PC-3 (cell line): ENCODE measurements at regions not wholly inside any gene's neighbourhood (a gene's known extent, or its start where the extent isn't known, plus 50 kb on each side); places are given as distances from the start of the nearest gene placed in this dataset.

Source experiments
- ATAC-seq: fragments of 200-7000 bp; cut with Tn5 transposase; 2 replicates; pipeline ENCODE4 v1.9.1; 2020; ENCODE audit warnings: mild to moderate bottlenecking, moderate library complexity
- BruUV-seq: library from RNA; stranded (reverse); fragments of 400-500 nt; replicated peaks from 2 replicates; lab custom pipeline; 2021; lab: Mats Ljungman, UMichigan
- CTCF ChIA-PET: fragments of 300-600 bp; sonication (Branson Sonifier 250); formaldehyde crosslinking; loops from one replicate; lab custom pipeline; 2022; ENCODE audit warnings: antibody characterized with exemption; lab: Charles Lee
- POLR2A ChIA-PET: fragments of 300-600 bp; sonication (Branson Sonifier 250); formaldehyde crosslinking; loops from one replicate; lab custom pipeline; 2022; ENCODE audit warnings: antibody characterized with exemption; ENCODE audit not compliant: unreplicated experiment; lab: Charles Lee
- DNase-seq: peaks from one replicate; pipeline ENCODE4 v3.0.0-alpha.2; 2015
- H2AFZ ChIP-seq: fragments of 300-600 bp; sonication (generic); 2 replicates; pipeline ENCODE4 v1.6.0; 2016; ENCODE audit warnings: antibody characterized with exemption, low read length
- H3F3A ChIP-seq: fragments of 300-600 bp; sonication (generic); one replicate; pipeline ENCODE4 v1.6.0; 2017; ENCODE audit warnings: antibody characterized with exemption, low read length, control low read depth, mild to moderate bottlenecking; ENCODE audit not compliant: unreplicated experiment
- H3K27ac ChIP-seq: fragments of 300-600 bp; sonication (generic); 2 replicates; pipeline ENCODE4 v1.5.1; 2016; ENCODE audit warnings: mild to moderate bottlenecking, low read length
- H3K27me3 ChIP-seq: fragments of 300-600 bp; sonication (generic); 2 replicates; pipeline ENCODE4 v1.6.1; 2016; ENCODE audit warnings: low read length, mixed read lengths
- H3K36me3 ChIP-seq: fragments of 300-600 bp; sonication (generic); 2 replicates; pipeline ENCODE4 v1.6.1; 2016; ENCODE audit warnings: low read depth, mixed run types, low read length, mixed read lengths
- H3K4me1 ChIP-seq: fragments of 300-600 bp; sonication (generic); 2 replicates; pipeline ENCODE4 v1.5.1; 2016; ENCODE audit warnings: low read length; ENCODE audit not compliant: insufficient read depth
- H3K4me2 ChIP-seq: fragments of 300-600 bp; sonication (generic); 2 replicates; pipeline ENCODE4 v1.6.0; 2016; ENCODE audit warnings: low read length
- H3K4me3 ChIP-seq: fragments of 300-600 bp; sonication (generic); 2 replicates; pipeline ENCODE4 v1.5.1; 2016; ENCODE audit warnings: mild to moderate bottlenecking, low read length, mixed read lengths
- H3K79me2 ChIP-seq: fragments of 300-600 bp; sonication (generic); 2 replicates; pipeline ENCODE4 v1.6.1; 2017; ENCODE audit warnings: low read length, mixed read lengths
- H3K9ac ChIP-seq: fragments of 300-600 bp; sonication (generic); 2 replicates; pipeline ENCODE4 v1.6.0; 2016; ENCODE audit warnings: mild to moderate bottlenecking, low read length
- H3K9me2 ChIP-seq: fragments of 300-600 bp; sonication (generic); replicated peaks from 2 replicates; pipeline ENCODE4 v1.6.1; 2016; ENCODE audit warnings: mixed run types, low read length, mixed read lengths
- H3K9me3 ChIP-seq: fragments of 300-600 bp; sonication (generic); 2 replicates; pipeline ENCODE4 v1.6.1; 2016; ENCODE audit warnings: low read length, mixed read lengths
- H4K20me1 ChIP-seq: fragments of 300-600 bp; sonication (generic); 2 replicates; pipeline ENCODE4 v1.6.1; 2016; ENCODE audit warnings: low read length, mixed read lengths
- EZH2 ChIP-seq: fragments of 300-600 bp; sonication (generic); IDR thresholded peaks from one replicate; pipeline ENCODE4 v1.6.1; 2017; ENCODE audit warnings: antibody characterized with exemption, mild to moderate bottlenecking, low read length; ENCODE audit not compliant: unreplicated experiment
- EZH2phosphoT487 ChIP-seq: fragments of 300-600 bp; sonication (generic); IDR thresholded peaks from 2 replicates; pipeline ENCODE4 v1.6.1; 2018; ENCODE audit warnings: mild to moderate bottlenecking, antibody characterized with exemption, low read length, borderline replicate concordance
- intact Hi-C: fragments of 100-400 bp; cut with micrococcal nuclease; formaldehyde crosslinking; loops from 2 replicates; pipeline ENCODE4 v1.9.0; 2023
- TF ChIP-seq, protein P1 (sequence below): fragments of 300-600 bp; sonication (generic); conservative IDR thresholded peaks from 2 replicates; pipeline ENCODE4 v1.5.1; 2017; ENCODE audit warnings: antibody characterized with exemption, low read depth, mild to moderate bottlenecking, low read length

DNA sequence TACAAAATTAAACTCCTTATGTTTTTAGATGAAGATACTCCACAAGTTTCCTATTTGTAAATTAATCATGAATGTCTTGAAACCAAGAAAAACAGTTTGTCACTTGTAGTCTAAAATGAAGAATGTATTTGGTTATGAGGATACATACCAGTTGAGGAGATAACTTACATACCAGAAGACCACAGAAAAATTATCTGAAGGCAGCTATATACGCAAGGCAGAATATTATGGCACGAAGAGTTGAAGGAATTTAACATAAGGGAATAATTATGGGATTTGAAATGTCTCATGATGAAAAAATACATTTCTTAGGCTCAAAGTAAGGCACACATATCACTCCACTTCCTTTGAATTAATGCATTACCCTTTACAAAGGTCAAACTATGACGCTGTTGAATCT is 73.3 kb downstream of the IFI44 start:
- no peak for DNase-seq
- Histone ChIP-seq H3K9me2 (no peaks in the 10 kb centered on the region), H3F3A (no peaks in the 10 kb centered on the region), H4K20me1 (no peaks in the 10 kb centered on the region), H3K4me1 (no peaks in the 10 kb centered on the region), H2AFZ (no peak overlapping the region), H3K79me2 (no peaks in the 10 kb centered on the region), H3K36me3 (no peaks in the 10 kb centered on the region), H3K9ac (no peak overlapping the region), H3K27me3 (no peaks in the 10 kb centered on the region), H3K27ac (no peak overlapping the region), H3K4me3 (no peak overlapping the region), H3K9me3 (no peaks in the 10 kb centered on the region), H3K4me2 (no peak overlapping the region)
- CTCF ChIA-PET: no interaction called here
- no TSS peak for BruUV-seq
- no peak for TF ChIP-seq EZH2
- TF ChIP-seq, protein P1, sequence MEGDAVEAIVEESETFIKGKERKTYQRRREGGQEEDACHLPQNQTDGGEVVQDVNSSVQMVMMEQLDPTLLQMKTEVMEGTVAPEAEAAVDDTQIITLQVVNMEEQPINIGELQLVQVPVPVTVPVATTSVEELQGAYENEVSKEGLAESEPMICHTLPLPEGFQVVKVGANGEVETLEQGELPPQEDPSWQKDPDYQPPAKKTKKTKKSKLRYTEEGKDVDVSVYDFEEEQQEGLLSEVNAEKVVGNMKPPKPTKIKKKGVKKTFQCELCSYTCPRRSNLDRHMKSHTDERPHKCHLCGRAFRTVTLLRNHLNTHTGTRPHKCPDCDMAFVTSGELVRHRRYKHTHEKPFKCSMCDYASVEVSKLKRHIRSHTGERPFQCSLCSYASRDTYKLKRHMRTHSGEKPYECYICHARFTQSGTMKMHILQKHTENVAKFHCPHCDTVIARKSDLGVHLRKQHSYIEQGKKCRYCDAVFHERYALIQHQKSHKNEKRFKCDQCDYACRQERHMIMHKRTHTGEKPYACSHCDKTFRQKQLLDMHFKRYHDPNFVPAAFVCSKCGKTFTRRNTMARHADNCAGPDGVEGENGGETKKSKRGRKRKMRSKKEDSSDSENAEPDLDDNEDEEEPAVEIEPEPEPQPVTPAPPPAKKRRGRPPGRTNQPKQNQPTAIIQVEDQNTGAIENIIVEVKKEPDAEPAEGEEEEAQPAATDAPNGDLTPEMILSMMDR: no peak
- TF ChIP-seq EZH2phosphoT487: no peak
- intact Hi-C loops: no loop called here
- no peak for ATAC-seq
- POLR2A ChIA-PET: no interaction called here

DNA sequence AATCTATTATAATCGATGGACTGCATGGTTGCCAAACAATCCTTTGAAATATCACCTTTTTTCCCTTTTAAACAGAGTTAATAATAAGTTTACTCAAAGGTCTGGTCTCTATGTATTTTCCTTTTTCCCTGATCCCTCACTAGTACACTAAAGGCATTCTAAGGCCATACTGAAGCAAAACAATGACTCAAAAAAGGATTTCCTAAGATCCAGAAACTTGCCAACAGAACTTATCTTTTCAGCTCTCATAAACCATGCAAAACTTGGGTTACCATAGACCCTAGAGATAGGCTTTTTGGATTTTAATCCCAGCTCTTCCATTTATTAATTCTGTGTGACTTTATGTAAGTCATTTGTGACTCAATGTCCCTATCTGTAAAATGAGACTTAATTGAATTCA is 77.1 kb downstream of the IFI44 start:
- no peaks in the 10 kb centered on the region for H3K79me2 ChIP-seq
- H3F3A ChIP-seq: no peaks in the 10 kb centered on the region
- no peaks in the 10 kb centered on the region for H3K4me1 ChIP-seq
- no peak overlapping the region for H3K4me2 ChIP-seq
- H4K20me1 ChIP-seq: no peaks in the 10 kb centered on the region
- no peak overlapping the region for H3K27ac ChIP-seq
- BruUV-seq: no TSS peak
- H3K9me2 ChIP-seq: no peaks in the 10 kb centered on the region
- ChIA-PET POLR2A (no interaction called here), CTCF (interaction anchor here (0.7 kb wide), 1 partner anchor 1478 kb away, joined by 3 read pairs; no protein-coding TSS in a partner anchor)
- H3K9me3 ChIP-seq: no peaks in the 10 kb centered on the region
- H2AFZ ChIP-seq: no peak overlapping the region
- H3K9ac ChIP-seq: no peak overlapping the region
- H3K4me3 ChIP-seq: no peak overlapping the region
- intact Hi-C loops: no loop called here
- DNase-seq (no peak), ATAC-seq (no peak)
- H3K36me3 ChIP-seq: no peaks in the 10 kb centered on the region
- TF ChIP-seq EZH2: no peak
- no peak for TF ChIP-seq EZH2phosphoT487
- TF ChIP-seq, protein P1: no peak
- no peaks in the 10 kb centered on the region for H3K27me3 ChIP-seq

DNA sequence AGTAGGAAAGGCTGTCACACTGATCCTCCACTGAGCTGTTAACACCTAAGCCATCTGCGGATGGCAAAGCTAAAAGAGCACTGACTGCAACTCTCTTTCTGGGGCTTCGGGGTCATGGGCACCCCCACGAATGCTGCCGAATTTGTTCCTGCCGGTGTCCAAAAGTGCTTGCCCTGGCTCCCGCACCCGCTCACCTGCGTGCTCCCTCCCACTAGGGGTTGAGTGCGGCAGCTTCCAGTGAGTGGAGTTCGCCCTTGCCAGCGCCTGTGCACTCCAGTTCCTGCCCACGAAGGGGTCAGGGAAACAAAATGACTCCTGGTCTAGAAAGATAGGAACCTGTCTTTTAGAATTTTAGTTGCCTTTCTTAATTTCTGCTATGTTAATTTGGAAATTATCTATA is 78.7 kb downstream of the IFI44 start:
- Histone ChIP-seq H3F3A (no peaks in the 10 kb centered on the region), H2AFZ (no peak overlapping the region), H3K79me2 (no peaks in the 10 kb centered on the region), H3K36me3 (no peaks in the 10 kb centered on the region), H3K9me3 (no peaks in the 10 kb centered on the region), H3K27me3 (no peaks in the 10 kb centered on the region), H4K20me1 (no peaks in the 10 kb centered on the region), H3K9me2 (no peaks in the 10 kb centered on the region), H3K4me2 (no peak overlapping the region), H3K4me3 (no peak overlapping the region), H3K4me1 (no peaks in the 10 kb centered on the region), H3K9ac (no peak overlapping the region), H3K27ac (no peak overlapping the region)
- ATAC-seq (no peak), DNase-seq (no peak)
- ChIA-PET CTCF (no interaction called here), POLR2A (no interaction called here)
- no peak for TF ChIP-seq EZH2phosphoT487
- TF ChIP-seq, protein P1: no peak
- TF ChIP-seq EZH2: no peak
- BruUV-seq: no TSS peak
- intact Hi-C loops: no loop called here
